ENCODE measurements at regions not wholly inside any gene's neighbourhood (a gene's known extent, or its start where the extent isn't known, plus 50 kb on each side); places are given as distances from the start of the nearest gene placed in this dataset.

- ATAC-seq (ENCODE audit: low read depth) = peak; percentile 51
- POLR2A ChIA-PET = no interaction called here
- CTCF ChIA-PET = interaction anchor here (3.5 kb wide), 1 partner anchor 21 kb away, joined by 10 read pairs; no protein-coding TSS in a partner anchor
- intact Hi-C loops (cut with micrococcal nuclease) = no loop called here
- no peaks in the 10 kb centered on the region for H3K9me3 Mint-ChIP-seq (ENCODE audit: insufficient read depth)
- TF ChIP-seq EZH2 (IDR thresholded peaks at IDR 0.05; ENCODE audit: borderline replicate concordance, insufficient read depth, low read depth, low read length, poor library complexity, severe bottlenecking) = no peak
- TF ChIP-seq, protein P1, sequence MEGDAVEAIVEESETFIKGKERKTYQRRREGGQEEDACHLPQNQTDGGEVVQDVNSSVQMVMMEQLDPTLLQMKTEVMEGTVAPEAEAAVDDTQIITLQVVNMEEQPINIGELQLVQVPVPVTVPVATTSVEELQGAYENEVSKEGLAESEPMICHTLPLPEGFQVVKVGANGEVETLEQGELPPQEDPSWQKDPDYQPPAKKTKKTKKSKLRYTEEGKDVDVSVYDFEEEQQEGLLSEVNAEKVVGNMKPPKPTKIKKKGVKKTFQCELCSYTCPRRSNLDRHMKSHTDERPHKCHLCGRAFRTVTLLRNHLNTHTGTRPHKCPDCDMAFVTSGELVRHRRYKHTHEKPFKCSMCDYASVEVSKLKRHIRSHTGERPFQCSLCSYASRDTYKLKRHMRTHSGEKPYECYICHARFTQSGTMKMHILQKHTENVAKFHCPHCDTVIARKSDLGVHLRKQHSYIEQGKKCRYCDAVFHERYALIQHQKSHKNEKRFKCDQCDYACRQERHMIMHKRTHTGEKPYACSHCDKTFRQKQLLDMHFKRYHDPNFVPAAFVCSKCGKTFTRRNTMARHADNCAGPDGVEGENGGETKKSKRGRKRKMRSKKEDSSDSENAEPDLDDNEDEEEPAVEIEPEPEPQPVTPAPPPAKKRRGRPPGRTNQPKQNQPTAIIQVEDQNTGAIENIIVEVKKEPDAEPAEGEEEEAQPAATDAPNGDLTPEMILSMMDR (IDR thresholded peaks at IDR 0.05) = no peak
- DNase-seq = peak; percentile 45
- no peak overlapping the region for H3K4me3 ChIP-seq (ENCODE audit: control extremely low read depth in 1 of 5, extremely low read depth in 1 of 5, insufficient read depth in 1 of 5, low read depth in 2 of 5, low read length in 4 of 5)
- H2AFZ ChIP-seq (ENCODE audit: insufficient read depth, low read depth, low read length, poor library complexity, severe bottlenecking) = no peak overlapping the region
- H3K36me3 ChIP-seq (replicated peaks in 1 of 2; ENCODE audit: control extremely low read depth in 1 of 2, control insufficient read depth in 1 of 2, extremely low read depth in 1 of 2, insufficient read depth in 2 of 2, low read length in 1 of 2) = no peaks in the 10 kb centered on the region
- H3K27me3 Mint-ChIP-seq = no peaks in the 10 kb centered on the region
- peaks cover 21 to 22% of the 10 kb centered on the region in 2 donors for H3K4me1 ChIP-seq (ENCODE audit: control insufficient read depth in 2 of 2, insufficient read depth in 2 of 2, low read length in 2 of 2)
- H3K9ac ChIP-seq (ENCODE audit: low read length) = no peak overlapping the region
- peak overlapping the region; percentile 42 for H3K27ac Mint-ChIP-seq
- peaks cover 24% of the 10 kb centered on the region for H3K4me1 Mint-ChIP-seq
- H3K9me3 ChIP-seq (ENCODE audit: control extremely low read depth in 1 of 3, control insufficient read depth in 2 of 3, insufficient read depth in 1 of 3, low read length in 2 of 3) = no peaks in the 10 kb centered on the region
- H3K27me3 ChIP-seq (replicated peaks in 1 of 4; ENCODE audit: control extremely low read depth in 1 of 4, control insufficient read depth in 3 of 4, insufficient read depth in 4 of 4, low read length in 3 of 4) = no peaks in the 10 kb centered on the region
- peak overlapping the region; percentile 38 for H3K4me3 Mint-ChIP-seq
- no peaks in the 10 kb centered on the region for H4K20me1 ChIP-seq (ENCODE audit: control insufficient read depth, insufficient read depth, low read length, poor library complexity, severe bottlenecking)
- no peaks in the 10 kb centered on the region for H3K79me2 ChIP-seq (ENCODE audit: control insufficient read depth, insufficient read depth, low read length)
- peak overlapping the region in 1 of 2 donors; percentile 53 for H3K27ac ChIP-seq (ENCODE audit: low read length in 2 of 2)
- H3K4me2 ChIP-seq (replicated peaks; ENCODE audit: low read depth, low read length, poor library complexity, severe bottlenecking) = peak overlapping the region; percentile 15
- WGBS (ENCODE audit: insufficient coverage) = no CpG with 5 or more reads among the region's 3 CpGs
Observed at GRCh38 chr18:8966821-8967220, 135.7 kb upstream of the NDUFV2 start.

- Histone ChIP-seq H3K27ac (ENCODE audit: low read length in 2 of 2) (no peak overlapping the region), H4K20me1 (ENCODE audit: control insufficient read depth, insufficient read depth, low read length, poor library complexity, severe bottlenecking) (no peaks in the 10 kb centered on the region), H3K79me2 (ENCODE audit: control insufficient read depth, insufficient read depth, low read length) (no peaks in the 10 kb centered on the region), H3K4me1 (ENCODE audit: control insufficient read depth in 2 of 2, insufficient read depth in 2 of 2, low read length in 2 of 2) (peaks cover 21 to 22% of the 10 kb centered on the region in 2 donors), H3K9ac (ENCODE audit: low read length) (no peak overlapping the region), H3K4me3 (ENCODE audit: control extremely low read depth in 1 of 5, extremely low read depth in 1 of 5, insufficient read depth in 1 of 5, low read depth in 2 of 5, low read length in 4 of 5) (no peak overlapping the region), H2AFZ (ENCODE audit: insufficient read depth, low read depth, low read length, poor library complexity, severe bottlenecking) (no peak overlapping the region), H3K4me2 (replicated peaks; ENCODE audit: low read depth, low read length, poor library complexity, severe bottlenecking) (peak overlapping the region; percentile 9), H3K27me3 (replicated peaks in 1 of 4; ENCODE audit: control extremely low read depth in 1 of 4, control insufficient read depth in 3 of 4, insufficient read depth in 4 of 4, low read length in 3 of 4) (no peaks in the 10 kb centered on the region), H3K9me3 (ENCODE audit: control extremely low read depth in 1 of 3, control insufficient read depth in 2 of 3, insufficient read depth in 1 of 3, low read length in 2 of 3) (no peaks in the 10 kb centered on the region), H3K36me3 (replicated peaks in 1 of 2; ENCODE audit: control extremely low read depth in 1 of 2, control insufficient read depth in 1 of 2, extremely low read depth in 1 of 2, insufficient read depth in 2 of 2, low read length in 1 of 2) (no peaks in the 10 kb centered on the region)
- WGBS (ENCODE audit: insufficient coverage) = 100% methylated on average over 2 of the region's 6 CpGs
- intact Hi-C loops (cut with micrococcal nuclease) = no loop called here
- Mint-ChIP-seq H3K27ac (no peak overlapping the region), H3K27me3 (no peaks in the 10 kb centered on the region), H3K9me3 (ENCODE audit: insufficient read depth) (no peaks in the 10 kb centered on the region), H3K4me1 (peaks cover 24% of the 10 kb centered on the region), H3K4me3 (no peak overlapping the region)
- ChIA-PET CTCF (interaction anchor here (3.5 kb wide), 1 partner anchor 20 kb away, joined by 10 read pairs; no protein-coding TSS in a partner anchor), POLR2A (no interaction called here)
- DNase-seq = no peak
- ATAC-seq (ENCODE audit: low read depth) = no peak
- TF ChIP-seq, protein P1 (IDR thresholded peaks at IDR 0.05) = no peak
- TF ChIP-seq EZH2 (IDR thresholded peaks at IDR 0.05; ENCODE audit: borderline replicate concordance, insufficient read depth, low read depth, low read length, poor library complexity, severe bottlenecking) = no peak
Observed at GRCh38 chr18:8967573-8967972, 134.9 kb upstream of the NDUFV2 start.
